Neural crest cell (in vitro differentiated cells): ENCODE measurements at regions not wholly inside any gene's neighbourhood (a gene's known extent, or its start where the extent isn't known, plus 50 kb on each side); places are given as distances from the start of the nearest gene placed in this dataset.

Experiments
- DNase-seq: peaks from one replicate; pipeline ENCODE4 v3.0.0; 2021; ENCODE audit warnings: low read depth, mixed read lengths, low spot score
- H3K27ac Mint-ChIP-seq: one replicate; pipeline ENCODE4 v1.8.0; 2021; ENCODE audit warnings: mild to moderate bottlenecking, mixed read lengths; ENCODE audit not compliant: unreplicated experiment
- H3K27me3 Mint-ChIP-seq: 2 replicates; pipeline ENCODE4 v1.8.0; 2021; ENCODE audit warnings: low read depth, mild to moderate bottlenecking, mixed read lengths
- H3K36me3 Mint-ChIP-seq: 2 replicates; pipeline ENCODE4 v1.8.0; 2021; ENCODE audit warnings: low read depth, mild to moderate bottlenecking, mixed read lengths
- H3K4me1 Mint-ChIP-seq: 2 replicates; pipeline ENCODE4 v1.8.0; 2021; ENCODE audit warnings: mixed read lengths
- H3K4me3 Mint-ChIP-seq: one replicate; pipeline ENCODE4 v1.8.0; 2021; ENCODE audit warnings: mild to moderate bottlenecking, mixed read lengths
- H3K9me3 Mint-ChIP-seq: 2 replicates; pipeline ENCODE4 v1.8.0; 2021; ENCODE audit warnings: mixed read lengths
- TF ChIP-seq, protein P1 (sequence below): fragments of 200-600 bp; sonication (generic); conservative IDR thresholded peaks from 2 replicates; pipeline ENCODE4 v1.5.0; 2021; ENCODE audit warnings: antibody characterized with exemption, mild to moderate bottlenecking

DNA sequence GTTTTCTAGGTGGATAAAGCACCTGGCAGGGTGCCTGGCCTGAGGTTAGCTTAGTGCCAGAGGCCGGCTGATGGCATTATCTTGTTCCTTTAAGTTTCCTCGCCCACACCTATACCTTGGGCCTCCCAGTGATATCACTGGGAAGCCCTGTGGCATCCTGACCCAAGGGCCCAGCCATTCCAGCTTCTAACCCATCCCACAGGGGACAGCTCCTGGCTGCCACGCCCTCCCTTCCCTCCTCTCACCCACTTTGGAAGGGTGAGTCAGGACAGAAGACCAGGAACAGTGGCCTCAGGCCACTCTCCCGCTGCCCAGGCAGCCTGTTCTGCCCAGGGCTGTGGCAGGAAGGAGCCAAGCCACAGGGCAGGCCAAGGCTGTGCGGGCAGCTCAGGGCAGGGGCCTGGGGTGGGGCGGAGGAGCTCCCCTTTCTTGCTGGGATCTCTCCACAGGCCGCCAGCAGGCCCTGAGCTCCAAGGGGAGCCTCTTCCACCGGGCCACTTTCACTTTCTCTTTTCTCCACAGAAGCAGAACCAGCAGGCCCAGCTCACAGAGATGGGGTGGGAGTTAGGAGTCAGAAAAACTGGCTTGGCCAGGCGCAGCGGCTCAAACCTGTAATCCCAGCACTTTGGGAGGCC lies 75.1 kb downstream of the IRF2BPL start:
- Mint-ChIP-seq H3K4me3 (no peak overlapping the region), H3K9me3 (no peaks in the 10 kb centered on the region), H3K36me3 (no peaks in the 10 kb centered on the region), H3K27ac (no peak overlapping the region), H3K27me3 (no peaks in the 10 kb centered on the region), H3K4me1 (peaks cover 67% of the 10 kb centered on the region)
- no peak for DNase-seq
- TF ChIP-seq, protein P1, sequence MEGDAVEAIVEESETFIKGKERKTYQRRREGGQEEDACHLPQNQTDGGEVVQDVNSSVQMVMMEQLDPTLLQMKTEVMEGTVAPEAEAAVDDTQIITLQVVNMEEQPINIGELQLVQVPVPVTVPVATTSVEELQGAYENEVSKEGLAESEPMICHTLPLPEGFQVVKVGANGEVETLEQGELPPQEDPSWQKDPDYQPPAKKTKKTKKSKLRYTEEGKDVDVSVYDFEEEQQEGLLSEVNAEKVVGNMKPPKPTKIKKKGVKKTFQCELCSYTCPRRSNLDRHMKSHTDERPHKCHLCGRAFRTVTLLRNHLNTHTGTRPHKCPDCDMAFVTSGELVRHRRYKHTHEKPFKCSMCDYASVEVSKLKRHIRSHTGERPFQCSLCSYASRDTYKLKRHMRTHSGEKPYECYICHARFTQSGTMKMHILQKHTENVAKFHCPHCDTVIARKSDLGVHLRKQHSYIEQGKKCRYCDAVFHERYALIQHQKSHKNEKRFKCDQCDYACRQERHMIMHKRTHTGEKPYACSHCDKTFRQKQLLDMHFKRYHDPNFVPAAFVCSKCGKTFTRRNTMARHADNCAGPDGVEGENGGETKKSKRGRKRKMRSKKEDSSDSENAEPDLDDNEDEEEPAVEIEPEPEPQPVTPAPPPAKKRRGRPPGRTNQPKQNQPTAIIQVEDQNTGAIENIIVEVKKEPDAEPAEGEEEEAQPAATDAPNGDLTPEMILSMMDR = no peak

DNA sequence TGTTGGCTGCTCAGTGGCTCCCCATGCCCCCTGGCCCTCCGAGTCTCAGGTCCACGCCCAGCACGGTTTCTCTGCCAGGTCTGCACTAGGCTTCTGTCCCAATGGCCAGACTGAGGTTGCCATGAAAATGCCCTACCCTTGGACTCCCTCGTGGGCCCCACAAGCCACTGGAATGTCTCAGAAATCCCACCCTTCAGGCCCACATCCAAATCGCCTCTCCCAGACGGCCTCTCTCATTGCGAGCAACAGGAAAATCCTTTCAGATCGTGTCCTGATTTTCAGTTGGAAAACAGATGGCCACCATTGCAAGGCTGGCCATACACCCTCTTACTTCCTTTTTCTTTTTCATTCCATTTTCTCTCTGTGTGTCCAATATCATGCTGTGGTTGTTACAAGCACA lies 77.3 kb downstream of the IRF2BPL start:
- Mint-ChIP-seq H3K36me3 (no peaks in the 10 kb centered on the region), H3K27me3 (no peaks in the 10 kb centered on the region), H3K4me3 (peak overlapping the region; percentile 42), H3K9me3 (no peaks in the 10 kb centered on the region), H3K27ac (no peak overlapping the region), H3K4me1 (peaks cover 67% of the 10 kb centered on the region)
- no peak for DNase-seq
- TF ChIP-seq, protein P1 = no peak

DNA sequence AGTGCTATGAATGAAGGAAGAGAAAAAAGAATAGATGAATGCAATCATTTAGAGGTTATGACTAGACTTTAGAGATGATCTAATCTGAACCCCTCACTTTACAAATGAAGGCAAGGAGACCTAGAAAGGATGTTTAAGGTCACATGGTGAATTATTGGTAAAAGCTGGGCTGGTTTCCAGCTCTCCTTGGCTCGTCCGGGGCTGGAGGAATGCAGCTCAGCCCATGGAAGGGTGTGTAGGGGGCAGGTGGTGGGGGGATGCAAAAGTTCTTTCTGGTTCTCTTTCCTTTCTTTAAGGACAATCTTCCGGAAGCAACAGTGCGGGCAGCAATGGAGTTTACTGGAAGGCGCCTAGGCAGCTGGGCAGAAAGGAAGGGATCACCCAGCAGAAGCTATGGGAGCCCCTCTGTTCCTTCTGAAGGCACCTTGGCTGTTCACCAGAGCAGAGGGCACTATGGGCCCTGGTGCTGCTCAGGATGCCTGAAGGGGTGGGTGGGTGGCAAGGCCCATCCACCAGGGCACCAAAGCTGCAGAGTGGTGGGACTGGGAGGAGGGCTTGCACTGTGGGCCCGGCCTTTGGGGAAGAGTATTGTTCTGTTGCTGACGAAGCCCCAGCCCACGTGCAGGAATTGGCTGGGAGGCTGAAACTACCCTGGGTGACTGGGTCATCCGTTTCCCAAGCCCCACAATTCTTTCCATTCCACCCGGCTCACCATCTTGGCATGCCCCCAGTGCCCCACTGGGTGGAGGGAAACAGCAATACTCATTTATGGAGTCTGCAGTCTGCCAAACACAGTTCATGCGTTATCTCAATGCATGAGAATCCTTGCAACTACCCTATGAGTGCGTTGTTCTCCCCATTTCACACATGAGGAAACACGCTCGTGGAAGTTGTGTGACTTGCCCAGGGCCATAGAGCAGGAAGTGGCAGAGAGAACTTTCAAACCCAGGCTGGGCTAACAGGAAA lies 78.2 kb downstream of the IRF2BPL start:
- Mint-ChIP-seq H3K4me1 (peaks cover 59% of the 10 kb centered on the region), H3K4me3 (no peak overlapping the region), H3K27ac (no peak overlapping the region), H3K27me3 (no peaks in the 10 kb centered on the region), H3K9me3 (no peaks in the 10 kb centered on the region), H3K36me3 (no peaks in the 10 kb centered on the region)
- no peak for DNase-seq
- TF ChIP-seq, protein P1 = no peak

DNA sequence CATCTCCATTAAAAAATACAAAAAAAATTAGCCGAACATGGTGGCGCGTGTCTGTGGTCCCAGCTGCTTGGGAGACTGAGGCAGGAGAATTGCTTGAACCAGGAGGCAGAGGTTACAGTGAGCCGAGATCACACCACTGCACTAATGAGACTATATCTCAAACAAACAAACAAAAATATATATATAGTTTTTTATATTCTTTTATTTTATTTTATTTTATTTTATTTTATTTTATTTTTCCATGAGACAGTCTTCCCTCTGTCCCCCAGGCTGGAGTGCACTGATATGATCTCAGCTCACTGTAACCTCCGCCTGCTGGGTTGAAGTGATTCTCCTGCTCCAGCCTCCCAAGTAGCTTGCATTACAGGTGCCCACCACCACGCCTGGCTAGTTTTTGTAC lies 79.5 kb downstream of the IRF2BPL start:
- H3K9me3 Mint-ChIP-seq = no peaks in the 10 kb centered on the region
- H3K4me1 Mint-ChIP-seq = peaks cover 53% of the 10 kb centered on the region
- DNase-seq = no peak
- H3K36me3 Mint-ChIP-seq = no peaks in the 10 kb centered on the region
- TF ChIP-seq, protein P1 = no peak
- no peak overlapping the region for H3K4me3 Mint-ChIP-seq
- no peak overlapping the region for H3K27ac Mint-ChIP-seq
- H3K27me3 Mint-ChIP-seq = no peaks in the 10 kb centered on the region

DNA sequence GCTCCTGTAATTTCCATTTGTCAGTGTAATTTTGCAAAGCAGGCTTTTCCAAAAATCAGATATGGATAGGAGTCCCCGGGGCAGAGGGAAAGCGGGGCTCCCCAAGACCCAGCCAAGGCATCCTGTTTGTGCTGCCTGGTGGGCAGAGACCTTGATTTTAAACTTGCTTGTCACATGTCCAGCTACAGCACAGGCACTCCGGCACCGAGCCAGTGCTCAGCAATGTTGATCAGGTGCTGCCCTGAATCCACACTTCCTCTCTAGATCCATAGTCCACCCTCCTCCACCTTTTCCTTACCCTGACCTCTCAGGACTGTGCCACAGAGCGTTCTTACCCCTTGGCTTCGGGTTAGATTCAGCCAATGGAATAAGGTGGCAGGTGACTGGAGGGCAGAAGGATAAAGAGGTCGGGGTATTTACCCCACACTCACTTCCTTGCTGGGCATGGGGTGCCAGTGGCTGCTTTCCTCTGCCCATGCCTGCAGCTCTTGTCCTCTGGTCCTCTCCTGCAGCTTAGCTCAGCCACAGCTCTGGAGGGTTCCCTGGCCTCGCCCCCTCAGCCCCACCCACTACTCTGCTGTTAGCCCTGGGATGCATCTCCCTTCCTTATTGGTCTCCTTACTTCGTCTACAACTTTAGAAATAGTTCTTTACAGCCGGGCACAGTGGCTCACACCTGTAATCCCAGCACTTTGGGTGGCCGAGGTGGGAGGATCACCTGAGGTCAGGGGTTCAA lies 80.1 kb downstream of the IRF2BPL start:
- H3K9me3 Mint-ChIP-seq = no peaks in the 10 kb centered on the region
- H3K4me1 Mint-ChIP-seq = peaks cover 53% of the 10 kb centered on the region
- H3K36me3 Mint-ChIP-seq = no peaks in the 10 kb centered on the region
- no peak for DNase-seq
- H3K27ac Mint-ChIP-seq = peak overlapping the region; percentile 67
- peak overlapping the region; percentile 41 for H3K4me3 Mint-ChIP-seq
- no peaks in the 10 kb centered on the region for H3K27me3 Mint-ChIP-seq
- TF ChIP-seq, protein P1 = no peak
